ENCODE measurements at regions not wholly inside any gene's neighbourhood (a gene's known extent, or its start where the extent isn't known, plus 50 kb on each side); places are given as distances from the start of the nearest gene placed in this dataset.

DNA sequence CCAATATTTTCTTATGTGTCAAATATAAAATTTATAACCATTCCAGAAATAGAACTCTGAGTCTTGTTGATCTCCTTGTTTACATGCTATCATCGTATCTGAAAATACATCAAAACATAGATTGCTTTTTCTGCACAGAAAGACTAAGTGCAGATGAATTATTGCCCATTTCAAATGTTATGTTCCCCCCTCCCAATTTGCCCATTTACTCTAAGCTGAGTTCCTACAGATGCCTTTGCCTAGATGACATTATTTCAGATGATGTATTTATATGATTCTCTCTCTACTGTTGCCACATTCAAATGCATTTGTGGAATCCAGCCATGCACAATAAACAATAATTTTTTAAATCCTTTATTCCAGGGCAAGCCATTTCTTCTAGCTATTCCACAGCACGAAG, 810.1 kb upstream of the MGAT4C start:
- TF ChIP-seq, protein P1, sequence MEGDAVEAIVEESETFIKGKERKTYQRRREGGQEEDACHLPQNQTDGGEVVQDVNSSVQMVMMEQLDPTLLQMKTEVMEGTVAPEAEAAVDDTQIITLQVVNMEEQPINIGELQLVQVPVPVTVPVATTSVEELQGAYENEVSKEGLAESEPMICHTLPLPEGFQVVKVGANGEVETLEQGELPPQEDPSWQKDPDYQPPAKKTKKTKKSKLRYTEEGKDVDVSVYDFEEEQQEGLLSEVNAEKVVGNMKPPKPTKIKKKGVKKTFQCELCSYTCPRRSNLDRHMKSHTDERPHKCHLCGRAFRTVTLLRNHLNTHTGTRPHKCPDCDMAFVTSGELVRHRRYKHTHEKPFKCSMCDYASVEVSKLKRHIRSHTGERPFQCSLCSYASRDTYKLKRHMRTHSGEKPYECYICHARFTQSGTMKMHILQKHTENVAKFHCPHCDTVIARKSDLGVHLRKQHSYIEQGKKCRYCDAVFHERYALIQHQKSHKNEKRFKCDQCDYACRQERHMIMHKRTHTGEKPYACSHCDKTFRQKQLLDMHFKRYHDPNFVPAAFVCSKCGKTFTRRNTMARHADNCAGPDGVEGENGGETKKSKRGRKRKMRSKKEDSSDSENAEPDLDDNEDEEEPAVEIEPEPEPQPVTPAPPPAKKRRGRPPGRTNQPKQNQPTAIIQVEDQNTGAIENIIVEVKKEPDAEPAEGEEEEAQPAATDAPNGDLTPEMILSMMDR (IDR thresholded peaks at IDR 0.05), result no peak
- TF ChIP-seq POLR2A (IDR thresholded peaks at IDR 0.05) (no peak), POLR2AphosphoS5 (IDR thresholded peaks at IDR 0.05) (no peak), EP300 (IDR thresholded peaks at IDR 0.05; ENCODE audit: low read depth) (no peak)

Data from transverse colon (tissue), 4 donors.